ENCODE measurements at regions not wholly inside any gene's neighbourhood (a gene's known extent, or its start where the extent isn't known, plus 50 kb on each side); places are given as distances from the start of the nearest gene placed in this dataset.
A peak's percentile ranks its signal among the peaks of the same experiment; 100 is the strongest.

DNA sequence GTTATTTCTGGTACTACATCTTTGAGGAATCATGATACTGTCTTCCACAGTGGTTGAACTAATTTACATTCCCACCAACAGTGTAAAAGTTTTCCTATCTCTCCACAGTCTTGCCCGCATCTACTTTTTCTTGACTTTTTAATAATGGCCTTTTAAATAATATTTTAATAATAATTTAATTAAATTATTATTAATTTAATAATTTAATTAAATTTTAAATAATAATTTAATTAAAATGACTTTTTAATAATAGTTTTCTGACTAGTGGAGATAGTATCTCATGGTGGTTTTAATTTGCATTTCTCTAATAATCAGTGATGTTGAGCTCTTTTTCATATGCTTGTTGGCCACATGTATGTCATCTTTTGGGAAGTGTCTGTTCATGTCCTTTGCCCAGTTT is 1395.0 kb upstream of the ADGRL3 start:
- TF ChIP-seq EP300 (IDR thresholded peaks at IDR 0.05), result no peak
- no peak for TF ChIP-seq POLR2A (IDR thresholded peaks at IDR 0.05)
- TF ChIP-seq, protein P1, sequence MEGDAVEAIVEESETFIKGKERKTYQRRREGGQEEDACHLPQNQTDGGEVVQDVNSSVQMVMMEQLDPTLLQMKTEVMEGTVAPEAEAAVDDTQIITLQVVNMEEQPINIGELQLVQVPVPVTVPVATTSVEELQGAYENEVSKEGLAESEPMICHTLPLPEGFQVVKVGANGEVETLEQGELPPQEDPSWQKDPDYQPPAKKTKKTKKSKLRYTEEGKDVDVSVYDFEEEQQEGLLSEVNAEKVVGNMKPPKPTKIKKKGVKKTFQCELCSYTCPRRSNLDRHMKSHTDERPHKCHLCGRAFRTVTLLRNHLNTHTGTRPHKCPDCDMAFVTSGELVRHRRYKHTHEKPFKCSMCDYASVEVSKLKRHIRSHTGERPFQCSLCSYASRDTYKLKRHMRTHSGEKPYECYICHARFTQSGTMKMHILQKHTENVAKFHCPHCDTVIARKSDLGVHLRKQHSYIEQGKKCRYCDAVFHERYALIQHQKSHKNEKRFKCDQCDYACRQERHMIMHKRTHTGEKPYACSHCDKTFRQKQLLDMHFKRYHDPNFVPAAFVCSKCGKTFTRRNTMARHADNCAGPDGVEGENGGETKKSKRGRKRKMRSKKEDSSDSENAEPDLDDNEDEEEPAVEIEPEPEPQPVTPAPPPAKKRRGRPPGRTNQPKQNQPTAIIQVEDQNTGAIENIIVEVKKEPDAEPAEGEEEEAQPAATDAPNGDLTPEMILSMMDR (IDR thresholded peaks at IDR 0.05), result no peak
- TF ChIP-seq POLR2AphosphoS5 (IDR thresholded peaks at IDR 0.05), result no peak
- DNase-seq, result no peak
- Histone ChIP-seq H3K27ac (no peak overlapping the region), H3K27me3 (no peaks in the 10 kb centered on the region), H3K4me3 (no peak overlapping the region), H3K36me3 (no peaks in the 10 kb centered on the region), H3K9me3 (peaks cover 0 to 15% (median 5%) of the 10 kb centered on the region in 4 donors), H3K4me1 (no peaks in the 10 kb centered on the region)
- intact Hi-C loops (cut with DNase I; ENCODE audit: low total_unique reads), result no loop called here
- 94 to 100% (median 96%) methylated on average over 1 of the region's 1 CpG for WGBS, 5 donors

DNA sequence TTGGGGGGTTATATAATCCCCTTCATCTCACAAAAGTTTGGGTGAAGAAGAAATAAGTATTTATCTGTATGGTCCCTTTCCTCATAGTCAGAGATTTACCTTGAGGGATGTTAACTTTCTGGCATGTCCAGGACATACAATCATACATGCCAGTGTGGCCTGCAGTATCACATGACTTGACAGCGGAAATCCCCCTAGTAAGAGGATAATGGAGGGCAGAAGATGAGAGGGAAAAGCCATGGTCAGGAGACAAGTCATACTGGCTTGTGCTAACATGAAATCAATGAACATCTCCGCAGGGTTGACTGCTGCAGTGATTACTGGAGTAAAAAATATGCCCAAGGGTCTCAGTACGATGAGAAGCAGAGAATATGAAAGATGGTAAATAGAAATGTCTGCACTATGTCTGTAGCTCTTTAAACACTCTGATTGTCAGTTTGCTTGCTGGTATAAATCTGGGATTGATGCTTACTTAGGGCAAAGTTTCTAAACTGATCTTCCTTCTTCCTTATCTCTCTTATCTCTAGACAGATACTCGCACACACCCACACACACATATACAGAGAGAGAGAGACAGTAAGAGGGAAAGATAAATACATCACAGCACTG is 1385.6 kb upstream of the ADGRL3 start:
- Histone ChIP-seq H3K4me3 (no peak overlapping the region), H3K36me3 (no peaks in the 10 kb centered on the region), H3K27me3 (no peaks in the 10 kb centered on the region), H3K4me1 (no peaks in the 10 kb centered on the region), H3K27ac (no peak overlapping the region), H3K9me3 (no peaks in the 10 kb centered on the region)
- TF ChIP-seq, protein P1 (IDR thresholded peaks at IDR 0.05), result no peak
- TF ChIP-seq POLR2AphosphoS5 (IDR thresholded peaks at IDR 0.05), result no peak
- TF ChIP-seq POLR2A (IDR thresholded peaks at IDR 0.05), result no peak
- TF ChIP-seq EP300 (IDR thresholded peaks at IDR 0.05), result no peak
- no peak for DNase-seq
- intact Hi-C loops (cut with DNase I; ENCODE audit: low total_unique reads), result no loop called here
- WGBS, 5 donors, result 57 to 69% (median 64%) methylated on average over 4 of the region's 4 CpGs

DNA sequence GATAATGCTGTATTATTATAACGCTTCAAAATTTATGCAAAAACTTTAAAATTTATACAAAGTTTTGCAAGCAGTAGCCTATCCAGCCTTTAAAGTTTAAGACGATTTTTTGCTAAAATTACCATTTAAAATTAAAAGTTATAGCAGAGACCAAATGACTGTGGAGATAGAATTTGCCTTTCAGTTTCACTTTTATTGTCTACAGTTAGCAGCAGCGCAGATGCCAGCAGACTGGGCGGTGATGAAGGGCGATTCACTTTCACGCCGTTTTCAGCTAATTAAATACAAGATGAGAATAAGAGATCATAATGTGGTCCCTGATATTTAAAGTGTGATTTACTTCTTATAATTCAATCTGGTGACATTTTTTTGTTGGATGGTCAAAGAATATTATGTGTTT is 1381.5 kb upstream of the ADGRL3 start:
- no peak for TF ChIP-seq POLR2AphosphoS5 (IDR thresholded peaks at IDR 0.05)
- TF ChIP-seq EP300 (IDR thresholded peaks at IDR 0.05), result no peak
- TF ChIP-seq, protein P1 (IDR thresholded peaks at IDR 0.05), result no peak
- no peak for TF ChIP-seq POLR2A (IDR thresholded peaks at IDR 0.05)
- Histone ChIP-seq H3K4me3 (peak overlapping the region in 2 of 4 donors; percentile 20 to 33), H3K4me1 (no peaks in the 10 kb centered on the region), H3K9me3 (no peaks in the 10 kb centered on the region), H3K27ac (no peak overlapping the region), H3K36me3 (no peaks in the 10 kb centered on the region), H3K27me3 (no peaks in the 10 kb centered on the region)
- peak in 1 of 2 donors; percentile 6 for DNase-seq
- 57 to 66% (median 59%) methylated on average over 7 of the region's 7 CpGs for WGBS, 5 donors
- intact Hi-C loops (cut with DNase I; ENCODE audit: low total_unique reads), result no loop called here

DNA sequence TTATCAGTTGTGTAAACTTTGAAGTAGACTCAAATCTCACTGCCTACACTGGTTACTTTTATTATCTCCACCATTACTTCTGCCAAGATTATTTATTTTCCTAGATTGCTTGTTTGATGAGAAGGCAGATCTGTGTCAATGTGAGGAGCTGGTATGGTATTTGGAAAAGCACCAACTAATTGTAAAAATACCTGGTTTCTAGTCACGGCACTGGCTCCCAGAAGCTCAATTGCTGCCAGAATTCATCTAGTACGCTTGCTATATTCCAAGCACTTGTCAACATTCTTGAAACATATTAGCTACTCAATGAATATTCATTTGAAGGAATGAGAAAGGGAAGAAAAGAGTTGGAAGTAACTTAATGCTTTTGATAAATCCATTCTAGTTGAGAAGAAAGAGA is 1376.8 kb upstream of the ADGRL3 start:
- Histone ChIP-seq H3K27ac (no peak overlapping the region), H3K4me1 (no peaks in the 10 kb centered on the region), H3K27me3 (no peaks in the 10 kb centered on the region), H3K9me3 (no peaks in the 10 kb centered on the region), H3K4me3 (no peak overlapping the region), H3K36me3 (no peaks in the 10 kb centered on the region)
- intact Hi-C loops (cut with DNase I; ENCODE audit: low total_unique reads), result no loop called here
- DNase-seq, result no peak
- TF ChIP-seq POLR2A (IDR thresholded peaks at IDR 0.05) (no peak), EP300 (IDR thresholded peaks at IDR 0.05) (no peak), POLR2AphosphoS5 (IDR thresholded peaks at IDR 0.05) (no peak)
- TF ChIP-seq, protein P1 (IDR thresholded peaks at IDR 0.05), result no peak
- WGBS, 5 donors, result 49 to 66% (median 60%) methylated on average over 2 of the region's 2 CpGs
